ENCODE measurements at regions not wholly inside any gene's neighbourhood (a gene's known extent, or its start where the extent isn't known, plus 50 kb on each side); places are given as distances from the start of the nearest gene placed in this dataset.

- TF ChIP-seq E2F1 (CRISPR knock-in tag; IDR thresholded peaks at IDR 0.05) (no peak), SP1 (CRISPR knock-in tag; conservative IDR thresholded peaks at IDR 0.05) (no peak), EMX1 (CRISPR knock-in tag; IDR thresholded peaks at IDR 0.05) (no peak), ATF1 (CRISPR knock-in tag; IDR thresholded peaks at IDR 0.05) (no peak), CBFB (CRISPR knock-in tag; IDR thresholded peaks at IDR 0.05; ENCODE audit: low read depth) (no peak), KAT7 (CRISPR knock-in tag; IDR thresholded peaks at IDR 0.05; ENCODE audit: borderline replicate concordance) (no peak), FOXK1 (CRISPR knock-in tag; IDR thresholded peaks at IDR 0.05) (no peak), ZNF396 (CRISPR knock-in tag; IDR thresholded peaks at IDR 0.05; ENCODE audit: borderline replicate concordance) (no peak), ZBTB21 (CRISPR knock-in tag; IDR thresholded peaks at IDR 0.05; ENCODE audit: borderline replicate concordance) (no peak)
- TF ChIP-seq, protein P1, sequence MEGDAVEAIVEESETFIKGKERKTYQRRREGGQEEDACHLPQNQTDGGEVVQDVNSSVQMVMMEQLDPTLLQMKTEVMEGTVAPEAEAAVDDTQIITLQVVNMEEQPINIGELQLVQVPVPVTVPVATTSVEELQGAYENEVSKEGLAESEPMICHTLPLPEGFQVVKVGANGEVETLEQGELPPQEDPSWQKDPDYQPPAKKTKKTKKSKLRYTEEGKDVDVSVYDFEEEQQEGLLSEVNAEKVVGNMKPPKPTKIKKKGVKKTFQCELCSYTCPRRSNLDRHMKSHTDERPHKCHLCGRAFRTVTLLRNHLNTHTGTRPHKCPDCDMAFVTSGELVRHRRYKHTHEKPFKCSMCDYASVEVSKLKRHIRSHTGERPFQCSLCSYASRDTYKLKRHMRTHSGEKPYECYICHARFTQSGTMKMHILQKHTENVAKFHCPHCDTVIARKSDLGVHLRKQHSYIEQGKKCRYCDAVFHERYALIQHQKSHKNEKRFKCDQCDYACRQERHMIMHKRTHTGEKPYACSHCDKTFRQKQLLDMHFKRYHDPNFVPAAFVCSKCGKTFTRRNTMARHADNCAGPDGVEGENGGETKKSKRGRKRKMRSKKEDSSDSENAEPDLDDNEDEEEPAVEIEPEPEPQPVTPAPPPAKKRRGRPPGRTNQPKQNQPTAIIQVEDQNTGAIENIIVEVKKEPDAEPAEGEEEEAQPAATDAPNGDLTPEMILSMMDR (IDR thresholded peaks at IDR 0.05): no peak
- TF ChIP-seq, protein P2, sequence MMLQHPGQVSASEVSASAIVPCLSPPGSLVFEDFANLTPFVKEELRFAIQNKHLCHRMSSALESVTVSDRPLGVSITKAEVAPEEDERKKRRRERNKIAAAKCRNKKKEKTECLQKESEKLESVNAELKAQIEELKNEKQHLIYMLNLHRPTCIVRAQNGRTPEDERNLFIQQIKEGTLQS (CRISPR knock-in tag; conservative IDR thresholded peaks at IDR 0.05): no peak
Measured at GRCh38 chr16:65414284-65414984, 292.6 kb upstream of the CDH11 start.

Data from WTC11 (cell line).